ENCODE measurements at regions not wholly inside any gene's neighbourhood (a gene's known extent, or its start where the extent isn't known, plus 50 kb on each side); places are given as distances from the start of the nearest gene placed in this dataset.

DNA sequence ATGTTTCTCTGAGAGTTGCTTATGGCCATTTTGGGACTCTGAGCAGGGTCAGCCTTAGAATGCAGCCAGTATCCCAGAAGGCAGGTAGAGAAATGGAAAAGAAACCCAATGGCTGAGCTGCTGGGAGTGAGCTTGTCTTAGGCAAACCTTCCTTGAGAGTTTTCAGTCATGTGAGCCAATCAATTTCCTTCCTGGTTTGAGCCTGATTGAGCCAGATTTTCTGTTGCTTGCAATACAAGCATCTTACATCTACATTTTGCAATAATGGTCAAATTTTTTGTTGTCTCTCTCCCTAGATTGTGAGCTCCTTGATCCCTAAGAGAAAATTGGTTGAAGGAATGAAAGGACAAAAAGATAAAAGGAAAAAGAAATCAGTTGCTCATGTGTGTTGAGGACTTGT lies 155.3 kb downstream of the SNX18 start:
- no peak for DNase-seq

DNA sequence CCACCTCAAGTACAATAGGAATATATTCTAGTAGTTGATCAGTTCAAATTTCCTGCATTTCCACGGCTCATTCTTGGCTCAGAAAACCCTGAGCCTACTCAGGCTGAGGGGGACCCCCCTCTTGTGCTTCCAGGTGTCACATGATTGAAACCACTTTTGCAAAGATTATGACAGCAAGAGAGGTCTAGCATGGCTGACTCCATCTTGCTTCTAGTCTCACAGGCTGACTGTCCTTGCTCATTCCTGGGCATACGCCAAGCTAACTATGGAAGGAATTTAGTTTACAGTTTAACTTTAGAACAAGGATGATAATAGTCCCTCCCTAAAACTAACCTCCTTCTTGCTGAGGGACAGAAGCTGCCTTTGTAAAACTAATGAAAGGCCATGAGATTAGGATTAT lies 154.1 kb downstream of the SNX18 start:
- no peak for DNase-seq

DNA sequence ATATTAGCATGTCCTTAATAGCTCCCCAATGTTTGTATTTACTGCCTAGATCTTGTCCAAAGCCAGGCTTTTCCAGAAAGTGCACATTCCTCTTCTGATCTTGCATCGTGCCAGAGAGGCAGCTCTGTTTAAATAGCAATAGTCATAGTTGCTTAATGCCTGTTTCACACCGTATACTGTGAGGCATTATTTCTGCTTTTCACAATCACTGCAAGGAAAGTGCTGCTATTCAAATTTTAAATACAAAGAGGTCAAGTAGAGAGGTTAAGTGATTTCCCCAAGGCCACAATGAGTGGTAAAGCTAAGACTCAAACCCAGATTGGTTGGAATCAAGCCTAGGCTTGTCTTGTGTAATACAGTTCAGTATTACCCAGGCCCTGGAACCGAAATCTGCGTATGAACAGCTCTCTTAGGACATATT lies 153.6 kb downstream of the SNX18 start:
- no peak for DNase-seq

DNA sequence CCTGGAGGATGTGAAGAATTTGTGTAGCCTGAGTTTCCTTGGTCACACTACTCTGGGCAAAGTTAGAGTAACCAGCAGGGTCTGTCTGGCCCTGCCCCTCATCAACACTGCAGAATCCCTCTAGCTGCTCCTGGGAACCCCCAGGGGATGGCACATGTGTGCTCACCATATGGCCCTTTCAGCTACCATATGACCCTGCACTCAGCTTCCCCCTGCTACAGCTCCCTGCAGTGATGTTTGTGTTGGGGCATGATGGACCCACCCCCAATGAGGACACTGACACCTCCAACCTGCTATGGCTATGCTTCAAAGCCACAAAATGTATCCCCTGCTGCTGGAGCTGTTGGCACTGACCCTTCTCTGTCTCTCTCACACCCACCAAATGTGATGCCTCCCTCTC lies 152.7 kb downstream of the SNX18 start:
- no peak for DNase-seq

DNA sequence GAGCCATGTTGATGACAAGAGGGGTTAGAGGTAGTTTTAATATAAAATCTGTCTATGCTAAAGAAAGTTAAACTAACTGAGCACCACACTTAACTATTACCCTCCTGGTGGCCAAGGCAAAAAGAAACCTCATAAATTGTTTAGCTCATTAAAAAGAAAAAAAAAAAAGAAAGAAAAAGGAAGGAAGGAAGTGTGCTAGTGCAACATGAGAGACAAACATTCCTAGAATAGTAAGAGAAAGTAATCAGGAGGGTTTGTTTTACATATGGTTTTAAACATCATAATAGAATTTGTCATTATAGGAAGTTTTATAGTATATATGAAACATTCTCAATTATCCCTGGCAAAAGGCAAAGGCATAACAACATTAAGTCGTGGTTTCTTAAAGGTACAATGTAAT lies 152.3 kb downstream of the SNX18 start:
- no peak for DNase-seq

DNA sequence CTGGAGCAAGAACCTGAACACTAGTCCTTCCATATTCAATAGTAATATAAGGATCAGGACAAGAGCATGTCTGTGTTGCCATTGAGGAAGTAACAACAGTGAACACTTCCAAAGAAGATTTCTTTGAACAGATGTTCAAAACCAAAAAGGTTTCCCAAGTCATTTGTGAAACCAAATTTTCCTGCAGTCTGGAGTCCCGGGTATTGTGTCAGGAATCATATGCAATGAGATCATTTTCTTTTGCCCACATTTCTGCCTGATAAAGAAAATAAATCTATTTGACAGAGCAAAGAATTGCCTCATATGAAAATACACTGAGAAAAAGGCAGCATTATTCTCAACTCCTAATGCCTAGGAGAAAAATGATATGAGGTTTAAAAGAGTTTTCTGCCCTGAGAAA lies 151.7 kb downstream of the SNX18 start:
- DNase-seq: no peak

DNA sequence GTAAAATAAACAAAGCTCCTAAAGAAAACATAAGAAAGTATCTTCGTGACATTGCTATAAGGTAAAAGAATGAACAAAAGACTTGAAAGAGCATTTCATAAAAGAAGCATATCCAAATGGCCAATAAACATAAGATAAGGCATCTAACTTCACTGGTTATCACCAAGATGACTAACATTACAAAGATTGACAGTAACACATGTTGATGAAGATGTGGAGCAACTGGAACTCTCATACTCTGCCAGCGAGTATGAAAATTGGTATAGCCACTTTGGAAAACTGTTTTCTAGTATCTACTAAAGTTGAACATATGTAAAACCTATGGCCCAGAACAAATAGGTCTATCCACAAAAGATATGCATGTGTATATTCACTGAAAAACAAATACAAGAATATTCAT lies 150.5 kb downstream of the SNX18 start:
- no peak for DNase-seq

DNA sequence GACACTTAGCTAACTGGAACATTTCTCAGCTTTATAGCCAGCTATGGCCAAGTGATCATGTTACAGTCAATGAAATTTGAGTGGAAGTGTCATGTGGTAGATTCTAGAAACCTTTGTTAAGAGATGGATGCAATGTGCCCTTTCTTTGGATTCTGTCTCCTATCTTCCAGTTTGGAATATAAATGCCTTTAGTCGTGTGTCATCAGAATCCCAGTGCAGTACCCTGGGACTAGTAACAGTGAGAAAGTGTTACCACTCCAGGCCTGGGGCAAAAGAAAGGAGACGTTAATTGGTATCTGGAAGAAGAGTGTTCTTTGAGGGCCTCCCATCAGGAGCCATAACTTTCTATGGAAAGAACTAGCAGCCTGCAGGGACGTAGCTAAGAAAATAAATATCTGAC lies 149.6 kb downstream of the SNX18 start:
- DNase-seq: no peak

DNA sequence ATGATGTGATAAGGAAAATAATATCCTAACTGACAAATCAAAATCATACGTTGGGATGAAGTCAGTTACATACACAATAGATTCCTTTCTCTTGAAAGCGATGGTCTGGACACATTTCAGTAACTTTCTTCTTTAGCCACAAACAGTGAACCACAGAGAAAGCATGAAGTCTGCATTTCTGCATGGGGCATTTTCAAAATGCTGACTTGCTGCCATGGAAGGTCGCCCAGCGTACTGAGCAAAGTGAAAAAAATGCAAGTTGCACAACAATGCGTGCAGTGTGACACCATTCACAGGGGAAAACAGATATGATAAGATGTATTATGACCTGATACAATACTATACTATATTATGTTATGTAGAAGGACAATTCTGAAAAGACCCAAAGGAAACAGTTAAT lies 146.3 kb downstream of the SNX18 start:
- DNase-seq: peak in 1 of 2 experiments; percentile 15

DNA sequence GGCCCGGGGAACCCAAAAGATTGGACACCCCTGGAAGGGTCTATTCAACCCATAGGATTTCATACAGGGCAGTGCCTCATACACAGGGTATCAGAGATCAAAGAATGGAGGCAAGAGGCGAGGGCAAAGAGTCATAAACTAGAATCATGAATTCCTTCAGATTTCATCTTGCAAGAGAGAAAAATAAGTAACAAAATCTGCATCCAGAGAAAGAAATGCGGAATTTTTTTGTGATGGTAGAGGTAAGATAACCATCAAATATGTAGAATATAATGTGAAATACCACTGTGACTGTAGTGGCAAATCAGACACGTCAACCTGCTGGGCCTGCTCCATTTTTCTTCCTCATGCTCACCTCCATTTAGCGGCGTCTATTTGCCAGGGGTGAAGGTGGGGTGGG lies 143.6 kb downstream of the SNX18 start:
- no peak for DNase-seq

DNA sequence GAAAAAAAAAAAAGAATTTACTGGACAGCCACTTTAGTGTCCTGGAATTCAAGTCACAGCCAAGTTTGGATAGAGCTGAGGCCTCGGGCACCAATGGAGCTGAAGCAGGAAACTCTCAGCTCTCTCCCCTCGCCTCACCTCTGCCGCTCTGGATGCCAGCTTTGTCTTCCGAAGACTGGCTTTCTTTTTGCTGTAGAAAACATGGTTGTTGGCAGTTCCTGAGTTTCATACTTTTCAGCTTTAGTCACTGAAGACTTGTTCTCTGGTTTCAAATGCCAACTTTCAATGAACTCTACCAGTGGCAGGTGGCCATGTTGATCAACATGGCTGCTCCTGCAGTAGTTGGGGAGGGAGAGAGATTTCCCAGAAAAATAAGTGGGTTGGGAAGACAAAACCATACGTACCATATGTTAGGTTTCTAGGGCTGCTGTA lies 142.2 kb downstream of the SNX18 start:
- DNase-seq: no peak

DNA sequence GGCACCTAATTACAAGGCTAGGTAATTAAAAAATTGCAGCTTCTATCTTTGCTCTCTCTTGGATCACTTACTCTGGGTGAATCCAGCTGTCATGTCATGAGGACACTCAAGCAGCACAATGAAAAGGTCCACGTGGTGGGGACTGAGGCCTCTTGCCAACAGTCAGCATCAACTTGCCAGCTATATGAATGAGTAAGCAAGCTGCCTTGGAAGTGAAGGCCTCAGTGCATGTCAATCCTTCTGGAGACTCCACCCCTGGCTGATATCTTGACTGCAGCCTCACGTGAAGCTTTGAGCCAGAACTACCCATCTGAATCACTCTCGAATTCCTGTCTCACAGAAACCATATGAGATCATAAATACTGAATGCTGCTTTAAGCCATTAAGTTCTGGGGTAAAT lies 140.5 kb downstream of the SNX18 start:
- no peak for DNase-seq

DNA sequence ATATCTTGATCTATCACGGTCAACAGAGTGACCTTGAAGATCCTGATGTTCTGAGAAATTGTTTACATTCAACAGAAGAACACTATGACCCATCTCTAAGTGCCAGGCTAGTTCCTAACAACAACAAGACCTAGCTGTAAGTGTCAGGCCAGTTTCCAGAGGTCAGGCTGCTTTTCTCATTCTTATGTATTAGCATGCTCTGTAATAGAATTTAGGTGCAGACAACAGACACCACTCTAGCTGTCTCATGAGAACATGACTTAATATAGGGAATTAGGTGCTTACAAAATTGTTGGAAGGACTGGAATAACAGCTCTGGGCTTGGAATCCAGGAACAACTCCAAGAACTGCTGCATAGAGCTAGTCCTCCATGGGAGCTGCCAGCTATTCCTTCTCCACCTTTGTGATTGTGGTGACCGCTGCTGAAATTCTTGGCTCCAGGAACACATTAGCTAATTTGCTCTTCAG lies 138.7 kb downstream of the SNX18 start:
- no peak for DNase-seq

DNA sequence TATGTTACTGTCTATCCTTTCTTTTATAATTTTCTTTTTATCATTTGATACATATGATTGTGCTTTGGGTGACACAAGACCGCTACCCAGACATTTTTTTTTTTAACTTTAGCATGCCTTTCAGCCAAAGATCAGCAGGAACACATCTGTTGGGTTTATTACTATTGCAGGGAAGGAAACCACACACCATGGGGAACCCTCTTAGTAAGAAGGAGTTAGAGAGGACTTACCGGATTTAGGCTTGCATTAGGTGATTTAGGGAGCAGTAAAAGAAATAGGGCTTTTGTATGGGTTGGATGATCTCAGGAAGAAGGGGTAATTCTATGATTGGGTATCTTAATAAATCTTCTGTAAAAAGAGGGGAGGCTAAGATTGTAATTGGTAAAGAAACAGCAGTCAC lies 138.2 kb downstream of the SNX18 start:
- no peak for DNase-seq

DNA sequence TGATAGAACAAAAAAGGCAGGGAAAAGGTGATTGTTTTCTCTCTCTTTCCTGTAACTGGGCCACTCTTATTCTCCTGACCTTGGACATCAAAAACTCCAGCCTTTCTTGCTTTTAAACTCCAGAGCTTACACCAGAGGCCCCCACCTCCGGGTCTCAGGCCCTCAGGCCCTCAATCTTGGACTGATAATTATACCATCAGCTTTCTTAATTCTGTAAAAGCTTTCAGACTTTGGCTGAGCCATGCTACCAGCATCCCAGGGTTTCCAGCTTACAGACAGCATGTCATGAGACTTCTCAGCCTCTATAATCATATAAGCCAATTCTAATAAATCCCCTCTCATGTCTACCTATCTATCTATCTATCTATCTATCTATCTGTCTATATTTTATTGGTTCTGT lies 137.7 kb downstream of the SNX18 start:
- no peak for DNase-seq

DNA sequence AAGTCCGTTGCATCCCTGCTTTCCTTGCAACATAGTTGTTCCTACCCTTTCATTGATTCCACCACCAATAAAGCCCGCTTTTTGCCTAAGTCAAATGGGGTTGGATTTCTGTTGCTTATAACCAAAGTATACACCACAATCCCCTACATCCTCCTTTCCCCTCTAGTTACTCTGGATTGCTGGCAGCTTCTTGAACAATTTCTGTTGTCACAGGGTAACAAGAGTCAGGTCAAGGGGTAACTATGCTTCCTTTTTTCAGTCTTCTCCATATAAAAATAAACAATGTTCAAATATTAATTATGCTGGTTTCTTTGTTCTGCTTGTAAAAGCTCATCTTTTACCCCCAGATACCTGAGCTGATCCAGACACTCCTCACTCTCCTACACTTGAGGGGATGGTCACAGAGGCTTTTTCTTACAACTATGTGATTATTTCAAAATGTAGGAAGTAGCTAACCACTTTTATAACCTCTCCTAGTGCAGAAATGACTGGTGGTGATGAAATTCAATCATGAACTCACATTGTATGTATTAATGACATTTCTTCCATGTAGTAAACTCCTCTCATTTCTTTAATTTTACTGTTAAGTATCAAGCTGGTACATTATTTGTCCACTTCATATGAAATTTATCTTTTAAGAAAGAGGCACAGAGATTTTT lies 136.5 kb downstream of the SNX18 start:
- DNase-seq: no peak

DNA sequence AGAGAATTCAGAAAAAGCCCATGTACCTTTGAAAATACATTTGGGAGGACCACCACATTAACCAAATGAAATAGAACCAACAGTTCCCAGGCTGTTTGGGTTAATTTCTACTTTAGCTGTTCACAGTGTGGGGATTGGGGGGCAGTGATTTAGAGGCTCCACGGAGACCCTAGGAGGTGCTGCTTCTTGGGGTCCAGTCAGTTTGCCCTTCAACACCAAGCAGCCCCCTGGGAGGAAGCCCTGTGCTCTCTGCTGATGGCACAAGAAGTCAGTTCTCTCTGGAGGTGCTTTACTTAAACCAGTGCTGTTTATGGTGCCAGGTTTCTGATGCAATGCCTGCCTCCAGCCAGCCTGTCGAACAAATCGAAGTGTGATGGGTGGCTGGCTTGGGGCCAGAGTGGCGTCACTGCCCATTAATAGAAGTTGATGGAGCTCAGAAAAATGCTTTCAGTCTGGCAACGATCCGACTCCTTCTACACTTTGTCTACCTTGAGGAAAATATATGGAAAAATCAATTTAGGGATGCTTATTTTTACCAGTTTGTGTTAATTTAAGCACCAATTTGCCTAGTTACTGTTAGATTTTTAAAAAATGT lies 134.0 kb downstream of the SNX18 start:
- no peak for DNase-seq

DNA sequence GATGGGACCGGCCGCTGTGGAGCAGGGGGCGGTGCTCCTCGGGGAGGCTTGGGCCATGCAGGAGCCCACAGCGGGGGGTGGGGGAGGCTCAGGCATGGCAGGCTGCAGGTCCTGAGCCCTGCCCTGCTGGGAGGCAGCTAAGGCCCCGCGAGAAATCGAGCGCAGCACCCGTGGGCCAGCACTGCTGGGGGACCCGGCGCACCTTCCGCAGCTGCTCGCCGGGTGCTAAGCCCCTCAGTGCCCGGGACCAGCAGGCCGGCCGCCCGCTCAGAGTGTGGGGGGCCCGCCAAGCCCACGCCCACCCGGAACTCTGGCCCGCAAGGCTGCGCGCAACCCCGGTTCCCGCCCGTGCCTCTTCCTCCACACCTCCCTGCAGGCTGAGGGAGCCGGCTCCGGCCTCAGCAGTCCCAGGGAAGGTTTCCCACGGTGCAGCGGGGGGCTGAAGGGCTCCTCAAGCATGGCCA lies 131.5 kb downstream of the SNX18 start:
- DNase-seq: no peak

DNA sequence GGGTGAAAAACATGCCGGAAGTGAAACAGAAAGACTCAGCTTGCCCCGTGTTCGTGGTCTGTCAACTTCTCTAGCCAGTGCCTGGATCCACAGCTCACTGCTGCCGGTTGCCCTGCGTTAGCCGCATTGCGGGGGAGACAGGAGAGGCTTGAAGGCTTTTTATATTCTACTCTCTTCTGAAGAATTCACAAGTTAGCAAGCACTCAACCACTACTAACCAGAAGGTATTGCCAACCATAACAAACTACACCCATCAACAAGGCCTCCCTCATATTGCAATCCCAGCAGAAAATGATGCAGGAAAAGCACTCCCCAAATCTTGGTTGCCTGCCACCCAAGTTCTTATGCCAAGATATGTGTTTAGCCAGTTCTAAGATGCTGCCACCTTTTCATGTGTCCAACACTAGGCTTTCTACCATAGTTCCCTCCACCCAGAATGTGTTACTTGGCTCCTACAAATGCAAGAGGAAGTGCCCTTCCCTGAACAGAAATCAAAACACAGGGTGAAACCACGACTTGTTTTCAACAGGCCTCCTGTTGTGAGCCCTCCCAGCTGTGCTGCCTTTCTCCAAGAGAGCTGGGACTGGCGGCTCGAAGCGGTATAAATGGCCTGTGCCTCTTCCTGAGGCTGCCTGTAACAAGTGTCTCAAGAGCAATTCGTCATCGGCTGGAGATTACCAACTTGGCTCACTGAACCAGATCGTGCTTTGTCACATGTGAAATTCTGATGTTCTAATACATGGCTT lies 129.0 kb downstream of the SNX18 start:
- DNase-seq: no peak

DNA sequence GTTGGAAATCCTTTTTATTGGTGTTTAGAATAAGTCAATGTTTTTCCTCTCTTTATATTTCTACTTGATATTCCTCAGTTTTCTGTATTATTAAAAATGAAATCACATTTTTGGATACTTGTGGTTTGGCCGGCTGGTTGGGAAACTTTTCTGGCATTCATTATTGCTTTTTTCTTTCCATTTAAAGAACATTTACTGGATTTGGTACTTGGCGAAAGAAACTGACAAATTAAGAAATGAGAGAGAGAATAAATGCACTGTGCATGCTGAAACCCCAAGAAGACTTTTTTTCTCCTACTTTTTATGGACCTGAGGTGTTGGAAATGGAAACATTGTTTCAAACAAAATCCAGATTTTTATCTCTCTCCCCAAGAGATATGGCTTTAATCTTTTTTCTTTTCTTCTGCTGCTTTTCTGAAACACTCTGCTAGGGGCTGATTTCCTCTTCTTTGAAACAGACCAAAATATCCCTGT lies 128.4 kb downstream of the SNX18 start:
- DNase-seq: no peak

DNA sequence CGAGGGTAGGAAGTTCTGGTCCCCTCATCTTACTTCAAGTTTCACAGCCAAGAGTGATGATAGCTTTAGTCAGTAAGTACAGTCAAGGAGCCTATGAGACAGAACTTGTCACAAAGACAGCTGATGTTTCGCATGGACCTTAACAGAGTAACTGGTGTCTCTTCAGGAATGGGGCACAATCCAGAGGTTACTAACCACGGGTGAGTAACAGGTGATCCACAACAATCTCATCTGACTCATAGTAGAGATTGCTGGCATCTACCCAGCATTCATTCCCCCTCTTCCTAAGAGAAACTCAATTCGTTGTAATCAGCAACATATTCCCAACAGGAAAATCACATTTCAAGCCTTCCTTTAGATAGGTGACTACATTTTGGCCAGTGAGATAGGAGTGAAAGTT lies 126.7 kb downstream of the SNX18 start:
- peak in 1 of 2 experiments; percentile 33 for DNase-seq

DNA sequence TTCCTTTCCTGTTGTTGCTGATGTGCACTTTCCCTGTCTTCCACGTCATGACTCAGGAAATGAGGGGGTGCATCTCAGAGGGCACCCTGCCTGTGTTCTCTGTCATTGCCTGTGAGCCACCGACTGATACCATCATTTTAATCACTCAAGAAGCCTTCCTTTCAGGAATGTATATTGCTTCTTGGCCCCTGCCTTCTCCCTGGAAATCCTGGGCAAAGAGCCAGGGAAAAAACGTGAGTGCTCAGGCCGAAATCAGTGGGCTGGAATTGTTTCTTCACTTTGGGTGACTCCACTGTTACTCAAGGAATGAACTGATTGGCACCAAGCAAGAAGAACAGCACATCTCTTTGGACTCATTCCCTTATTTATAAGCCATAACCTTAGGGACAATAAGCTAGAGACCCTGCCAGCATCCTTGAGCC lies 126.1 kb downstream of the SNX18 start:
- DNase-seq: peak; percentile 22 to 25

DNA sequence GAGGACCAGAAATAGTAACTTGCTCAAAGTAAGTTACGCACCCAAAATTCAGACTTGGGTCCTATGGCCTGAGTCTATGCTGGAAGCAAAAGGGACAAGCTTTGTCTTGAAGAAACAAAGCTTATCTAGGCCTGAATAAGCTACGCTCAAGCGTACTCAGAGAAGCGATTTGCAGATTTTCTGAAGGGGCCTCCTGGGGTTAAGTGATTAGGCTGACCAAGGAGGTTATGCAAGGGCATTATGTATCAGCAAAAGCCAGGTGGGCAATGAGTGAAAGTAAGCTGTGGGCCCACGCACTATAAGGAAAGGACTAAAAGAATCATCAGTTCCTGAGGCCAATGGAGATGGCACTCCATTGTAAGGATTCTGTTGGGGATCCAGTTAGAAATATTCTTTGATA lies 122.1 kb downstream of the SNX18 start:
- DNase-seq: no peak

DNA sequence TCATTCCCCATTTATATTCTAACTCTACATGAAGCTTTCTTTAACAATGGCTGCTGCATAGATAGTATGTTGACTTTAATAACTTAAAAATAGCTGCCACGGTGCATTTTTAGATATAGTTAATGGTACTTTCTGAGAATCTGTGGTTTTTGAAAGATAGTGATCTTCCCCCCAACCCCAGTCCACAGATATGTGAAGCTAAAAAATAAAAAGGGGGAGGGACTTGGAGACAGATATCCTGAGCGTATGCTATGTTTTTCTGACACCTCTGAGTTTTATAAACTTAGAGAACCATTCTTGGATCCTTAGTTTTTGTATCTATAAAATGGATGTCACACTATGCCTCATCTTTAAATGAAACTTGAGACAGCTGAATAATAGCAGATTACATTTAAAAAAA lies 120.5 kb downstream of the SNX18 start:
- DNase-seq: no peak
